KMS-11 (cell line): ENCODE measurements at regions not wholly inside any gene's neighbourhood (a gene's known extent, or its start where the extent isn't known, plus 50 kb on each side); places are given as distances from the start of the nearest gene placed in this dataset.
"Not testable (repeated sequence)": the region's sequence is repeated elsewhere in the genome, so short reads cannot be mapped to it uniquely, and the experiment has no call there.

ENCODE experiments used
- H2AFZ ChIP-seq: fragments of 200-600 bp; sonication (generic); 2 replicates; pipeline ENCODE4 v1.6.1; 2016; ENCODE audit warnings: antibody characterized with exemption, mixed run types, low read depth
- H3K27ac ChIP-seq: fragments of 200-600 bp; sonication (generic); 2 replicates; pipeline ENCODE4 v1.6.1; 2016; ENCODE audit warnings: mild to moderate bottlenecking, mixed run types
- H3K27me3 ChIP-seq: fragments of 200-600 bp; sonication (generic); 2 replicates; pipeline ENCODE4 v1.6.1; 2017; ENCODE audit warnings: mild to moderate bottlenecking, low read depth, mixed run types, moderate library complexity; ENCODE audit not compliant: insufficient read depth
- H3K36me3 ChIP-seq: fragments of 200-600 bp; sonication (generic); 2 replicates; pipeline ENCODE4 v1.6.1; 2017; ENCODE audit warnings: mild to moderate bottlenecking, mixed run types; ENCODE audit not compliant: insufficient read depth
- H3K4me1 ChIP-seq: fragments of 200-600 bp; sonication (generic); 2 replicates; pipeline ENCODE4 v1.6.1; 2016; ENCODE audit warnings: mild to moderate bottlenecking, low read depth, mixed run types; ENCODE audit not compliant: poor library complexity, severe bottlenecking
- H3K4me2 ChIP-seq: fragments of 200-600 bp; sonication (generic); 2 replicates; pipeline ENCODE4 v1.7.0; 2016; ENCODE audit warnings: mild to moderate bottlenecking, mixed run types
- H3K4me3 ChIP-seq: fragments of 200-600 bp; sonication (generic); IDR thresholded peaks from 2 replicates; pipeline ENCODE4 v1.6.1; 2017; ENCODE audit warnings: low read depth, low read length, mixed read lengths; ENCODE audit not compliant: insufficient read depth
- H3K79me2 ChIP-seq: fragments of 200-600 bp; sonication (generic); 2 replicates; pipeline ENCODE4 v1.6.1; 2016; ENCODE audit warnings: low read depth, mixed run types; ENCODE audit not compliant: insufficient read depth
- H3K9ac ChIP-seq: fragments of 200-600 bp; sonication (generic); 2 replicates; pipeline ENCODE4 v1.6.1; 2016; ENCODE audit warnings: mild to moderate bottlenecking, mixed run types
- H4K20me1 ChIP-seq: fragments of 200-600 bp; sonication (generic); 2 replicates; pipeline ENCODE4 v1.6.1; 2016; ENCODE audit warnings: mild to moderate bottlenecking, mixed run types; ENCODE audit not compliant: insufficient read depth
- CTCF ChIP-seq: fragments of 200-600 bp; sonication (generic); conservative IDR thresholded peaks from 2 replicates; pipeline ENCODE4 v1.6.1; 2017; ENCODE audit warnings: low read depth, mild to moderate bottlenecking, antibody characterized with exemption, low read length, moderate library complexity, mixed read lengths

DNA sequence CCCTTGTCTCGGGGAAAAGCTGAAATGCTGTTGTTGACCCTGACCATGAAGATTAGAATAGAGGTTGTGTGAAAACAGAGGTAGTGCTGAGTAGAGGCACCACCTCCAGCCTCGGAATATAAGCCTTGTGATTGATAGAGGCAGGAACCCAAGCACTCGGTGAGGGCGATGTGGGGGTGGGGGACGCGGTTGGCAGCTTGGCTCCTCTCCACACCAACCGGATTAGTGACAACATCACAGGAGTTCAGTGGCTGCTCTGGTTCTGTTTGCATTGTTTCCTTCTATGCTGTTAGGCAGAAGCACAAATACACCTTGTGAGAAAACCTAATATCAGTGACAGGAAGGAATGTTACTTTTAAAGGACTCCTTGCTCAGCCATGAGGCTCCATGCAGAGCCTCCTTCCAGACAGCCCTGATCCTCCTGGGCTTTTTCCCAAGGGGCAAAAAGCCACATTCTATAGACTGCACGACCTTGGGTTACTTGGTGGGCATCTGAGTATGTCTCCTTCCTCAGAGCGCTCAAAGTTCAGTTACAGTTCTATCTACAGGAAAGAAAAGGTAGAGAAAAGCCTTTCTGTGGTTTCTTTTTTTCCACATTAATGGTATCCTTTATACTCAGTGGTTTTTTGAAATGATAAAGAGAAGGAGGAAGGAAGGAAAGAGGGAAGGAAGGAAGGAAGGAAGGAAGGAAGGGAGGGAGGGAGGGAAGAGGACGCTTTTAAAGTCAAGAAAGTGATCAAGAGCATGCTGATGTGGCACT, 150.4 kb upstream of the NOCT start:
- Histone ChIP-seq H3K4me1 (no peaks in the 10 kb centered on the region), H3K27me3 (no peaks in the 10 kb centered on the region), H3K79me2 (no peaks in the 10 kb centered on the region), H3K4me2 (no peak overlapping the region), H3K9ac (no peak overlapping the region), H4K20me1 (no peaks in the 10 kb centered on the region), H3K4me3 (no peak overlapping the region), H3K36me3 (no peaks in the 10 kb centered on the region), H3K27ac (no peak overlapping the region), H2AFZ (no peak overlapping the region)
- TF ChIP-seq CTCF = no peak

DNA sequence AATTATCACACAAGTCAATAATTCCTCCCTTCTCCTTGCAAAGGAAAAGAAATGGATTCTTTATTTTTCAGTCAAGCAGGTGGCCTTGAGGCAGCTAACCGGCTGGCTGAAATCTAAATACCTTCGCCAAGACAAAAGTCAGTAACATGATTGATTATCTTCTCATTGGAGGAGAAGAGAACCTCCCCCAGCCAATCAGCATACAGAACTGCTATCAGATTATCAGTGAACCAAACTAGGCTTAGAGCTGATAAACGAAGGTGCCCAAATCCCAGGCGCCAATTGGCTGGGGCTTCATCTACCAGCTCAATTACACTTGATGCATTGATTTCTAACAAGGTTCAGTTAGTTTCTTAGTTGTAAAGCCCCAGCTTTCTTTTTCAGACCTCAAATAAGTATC, 152.4 kb upstream of the NOCT start:
- no peaks in the 10 kb centered on the region for H3K36me3 ChIP-seq
- no peak overlapping the region for H3K9ac ChIP-seq
- no peaks in the 10 kb centered on the region for H3K4me1 ChIP-seq
- no peak overlapping the region for H3K4me3 ChIP-seq
- no peak for TF ChIP-seq CTCF
- no peaks in the 10 kb centered on the region for H3K79me2 ChIP-seq
- H4K20me1 ChIP-seq = no peaks in the 10 kb centered on the region
- no peaks in the 10 kb centered on the region for H3K27me3 ChIP-seq
- no peak overlapping the region for H2AFZ ChIP-seq
- no peak overlapping the region for H3K27ac ChIP-seq
- H3K4me2 ChIP-seq = no peak overlapping the region

DNA sequence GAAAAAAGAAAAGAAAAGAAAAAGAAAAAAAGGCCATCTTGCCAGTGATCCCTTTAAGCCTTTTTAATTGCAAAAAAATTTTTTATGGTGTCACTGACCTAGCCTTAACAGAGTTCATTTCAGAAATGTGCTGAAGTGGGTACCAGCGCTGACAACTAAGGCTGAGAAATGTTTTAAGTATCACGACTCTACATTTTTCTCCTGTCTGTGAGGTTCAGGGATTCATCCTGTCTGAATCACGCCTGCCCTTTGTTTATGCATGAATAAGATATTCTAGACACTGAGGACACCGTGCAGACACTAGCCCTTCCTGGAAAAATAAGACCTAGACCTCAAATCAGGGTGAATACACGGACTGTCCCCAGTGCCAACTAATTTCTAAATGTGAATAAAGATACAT, 154.4 kb upstream of the NOCT start:
- H4K20me1 ChIP-seq = no peaks in the 10 kb centered on the region
- H3K27ac ChIP-seq = no peak overlapping the region
- H3K4me3 ChIP-seq = no peak overlapping the region
- TF ChIP-seq CTCF = no peak
- no peak overlapping the region for H3K4me2 ChIP-seq
- H3K79me2 ChIP-seq = no peaks in the 10 kb centered on the region
- H3K27me3 ChIP-seq = no peaks in the 10 kb centered on the region
- H2AFZ ChIP-seq = no peak overlapping the region
- no peak overlapping the region for H3K9ac ChIP-seq
- H3K4me1 ChIP-seq = no peaks in the 10 kb centered on the region
- no peaks in the 10 kb centered on the region for H3K36me3 ChIP-seq

DNA sequence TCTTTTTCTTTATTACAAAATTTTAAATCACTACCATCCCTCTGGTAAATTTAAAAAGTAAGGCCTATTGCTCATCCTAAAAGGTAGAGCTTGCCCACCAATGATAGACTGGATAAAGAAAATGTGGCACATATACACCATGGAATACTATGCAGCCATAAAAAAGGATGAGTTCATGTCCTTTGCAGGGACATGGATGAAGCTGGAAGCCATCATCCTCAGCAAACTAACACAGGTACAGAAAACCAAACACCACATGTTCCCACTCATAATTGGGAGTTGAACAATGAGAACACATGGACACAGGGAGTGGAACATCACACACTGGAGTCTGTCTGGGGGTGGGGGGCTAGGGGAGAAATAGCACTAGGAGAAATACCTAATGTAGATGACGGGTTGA, 155.2 kb upstream of the NOCT start:
- H3K36me3 ChIP-seq, H3K9ac ChIP-seq, H3K79me2 ChIP-seq, H3K4me1 ChIP-seq, H3K27me3 ChIP-seq, H2AFZ ChIP-seq, H3K4me3 ChIP-seq, H4K20me1 ChIP-seq, H3K27ac ChIP-seq, H3K4me2 ChIP-seq: not testable (repeated sequence)

DNA sequence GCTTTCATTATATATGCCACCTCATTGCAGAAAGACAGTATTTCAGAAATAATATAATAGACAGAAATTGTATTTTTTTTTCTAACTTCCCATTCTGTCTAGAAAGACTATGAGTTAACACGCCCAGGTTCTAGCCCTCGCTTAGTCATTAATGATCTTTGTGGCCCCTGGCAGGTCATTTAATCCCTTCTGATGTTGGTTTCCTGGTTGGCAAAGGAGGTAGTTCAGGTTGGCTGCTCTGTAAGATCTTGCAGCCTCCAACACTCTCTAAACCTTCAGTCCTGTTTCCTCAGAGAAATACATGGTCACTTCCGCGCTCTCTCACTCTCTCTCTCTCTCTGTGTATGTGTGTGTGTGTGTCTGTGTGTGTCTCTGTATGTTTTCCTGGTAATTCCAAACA, 156.3 kb upstream of the NOCT start:
- H3K4me2 ChIP-seq = no peak overlapping the region
- H3K9ac ChIP-seq = no peak overlapping the region
- H3K4me1 ChIP-seq = no peaks in the 10 kb centered on the region
- no peak for TF ChIP-seq CTCF
- H3K4me3 ChIP-seq = no peak overlapping the region
- H3K36me3 ChIP-seq = no peaks in the 10 kb centered on the region
- no peaks in the 10 kb centered on the region for H4K20me1 ChIP-seq
- no peaks in the 10 kb centered on the region for H3K79me2 ChIP-seq
- no peak overlapping the region for H2AFZ ChIP-seq
- H3K27ac ChIP-seq = no peak overlapping the region
- H3K27me3 ChIP-seq = no peaks in the 10 kb centered on the region
